GM18951 (cell line): ENCODE measurements at regions not wholly inside any gene's neighbourhood (a gene's known extent, or its start where the extent isn't known, plus 50 kb on each side); places are given as distances from the start of the nearest gene placed in this dataset.
"Not testable (repeated sequence)": the region's sequence is repeated elsewhere in the genome, so short reads cannot be mapped to it uniquely, and the experiment has no call there.

Source experiments
- POLR2A ChIP-seq: IDR thresholded peaks from 4 replicates; pipeline ENCODE4 v1.6.1; 2011; ENCODE audit warnings: mild to moderate bottlenecking; ENCODE audit not compliant: insufficient read length, insufficient read depth; ENCODE audit errors: extremely low read depth
- in situ Hi-C: fragments of 300-500 bp; cut with MboI; formaldehyde crosslinking; loops from one replicate; pipeline ENCODE4 v1.12.0; 2022; ENCODE audit warnings: low sequenced_read_pairs, mixed read lengths, inconsistent platforms; ENCODE audit not compliant: unreplicated experiment

DNA sequence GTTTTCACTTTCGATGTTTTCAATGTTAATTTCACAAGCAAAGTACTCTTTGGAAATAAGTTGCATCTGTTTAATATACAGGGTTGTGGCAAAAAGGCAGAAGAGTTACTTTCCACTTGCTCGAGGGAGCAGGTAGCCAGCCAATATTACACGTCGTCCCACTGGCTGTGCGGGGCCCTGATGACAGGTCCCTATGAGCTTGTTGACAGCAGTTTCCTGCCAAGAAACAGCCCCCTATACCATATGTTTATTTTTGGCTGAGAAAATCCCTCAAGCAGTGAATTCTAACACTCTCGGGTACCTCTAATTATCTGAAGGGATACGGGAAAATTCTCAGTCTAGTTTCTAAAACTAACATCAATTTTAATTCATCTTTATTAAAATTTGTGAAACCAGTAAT is 116.8 kb upstream of the SGO1 start:
- in situ Hi-C loops: no loop called here
- TF ChIP-seq POLR2A: no peak

DNA sequence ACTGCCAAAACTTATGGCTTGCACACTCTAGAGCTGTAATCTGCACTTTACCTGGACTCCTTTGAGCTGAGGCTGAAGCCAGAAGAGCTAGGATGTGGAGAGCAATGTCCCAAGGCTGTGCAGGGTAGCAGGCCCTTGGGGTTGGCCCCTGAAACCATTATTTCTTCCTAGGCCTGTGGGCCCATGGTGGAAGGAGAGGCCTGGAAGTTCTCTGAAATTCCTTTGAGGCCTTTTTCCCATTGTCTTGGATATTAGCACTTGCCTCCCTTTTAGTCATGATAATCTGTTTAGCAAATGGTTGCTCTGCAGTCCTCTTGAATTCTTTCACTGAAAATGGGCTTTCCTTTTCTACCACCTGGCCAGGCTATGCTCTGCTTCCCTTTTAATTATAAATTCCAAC is 102.0 kb upstream of the SGO1 start:
- TF ChIP-seq POLR2A: no peak

DNA sequence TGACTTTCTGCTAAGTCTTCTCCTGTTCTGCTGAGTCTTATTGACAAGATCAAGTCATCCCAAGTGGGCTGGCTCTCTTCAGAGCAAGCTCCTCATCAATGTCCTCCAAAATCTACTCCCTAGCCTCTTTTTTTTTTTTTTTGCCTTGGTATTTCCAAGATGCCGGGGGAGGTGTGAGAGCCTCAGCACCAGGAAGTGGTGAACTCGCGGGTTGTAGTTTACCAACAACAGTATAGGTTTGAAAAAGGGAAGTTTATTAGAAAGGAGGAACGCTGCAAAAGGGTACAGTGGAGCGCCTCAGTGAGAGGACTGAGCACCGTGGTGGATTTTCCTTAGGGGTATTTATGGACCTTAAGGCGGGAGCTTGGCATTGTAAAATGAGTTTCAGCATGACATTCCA is 94.3 kb upstream of the SGO1 start:
- TF ChIP-seq POLR2A: no peak
- in situ Hi-C loops: no loop called here

More for the DNA sequence above, 102.0 kb upstream of the SGO1 start:
- in situ Hi-C loops: no loop called here

DNA sequence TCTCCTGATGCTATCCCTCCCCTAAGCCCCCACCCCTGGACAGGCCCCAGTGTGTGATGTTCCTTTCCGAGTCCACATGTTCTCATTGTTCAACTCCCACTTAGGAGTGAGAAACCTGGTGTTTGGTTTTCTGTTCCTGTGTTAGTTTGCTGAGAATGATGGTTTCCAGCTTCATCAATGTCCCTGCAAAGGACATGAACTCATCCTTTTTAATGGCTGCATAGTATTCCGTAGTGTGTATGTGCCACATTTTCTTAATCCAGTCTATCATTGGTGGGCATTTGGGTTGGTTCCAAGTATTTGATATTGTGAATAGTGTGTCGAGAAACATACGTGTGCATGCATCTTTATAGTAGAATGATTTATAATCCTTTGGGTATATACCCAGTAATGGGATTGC is 80.0 kb upstream of the SGO1 start:
- in situ Hi-C loops: not testable (repeated sequence)

DNA sequence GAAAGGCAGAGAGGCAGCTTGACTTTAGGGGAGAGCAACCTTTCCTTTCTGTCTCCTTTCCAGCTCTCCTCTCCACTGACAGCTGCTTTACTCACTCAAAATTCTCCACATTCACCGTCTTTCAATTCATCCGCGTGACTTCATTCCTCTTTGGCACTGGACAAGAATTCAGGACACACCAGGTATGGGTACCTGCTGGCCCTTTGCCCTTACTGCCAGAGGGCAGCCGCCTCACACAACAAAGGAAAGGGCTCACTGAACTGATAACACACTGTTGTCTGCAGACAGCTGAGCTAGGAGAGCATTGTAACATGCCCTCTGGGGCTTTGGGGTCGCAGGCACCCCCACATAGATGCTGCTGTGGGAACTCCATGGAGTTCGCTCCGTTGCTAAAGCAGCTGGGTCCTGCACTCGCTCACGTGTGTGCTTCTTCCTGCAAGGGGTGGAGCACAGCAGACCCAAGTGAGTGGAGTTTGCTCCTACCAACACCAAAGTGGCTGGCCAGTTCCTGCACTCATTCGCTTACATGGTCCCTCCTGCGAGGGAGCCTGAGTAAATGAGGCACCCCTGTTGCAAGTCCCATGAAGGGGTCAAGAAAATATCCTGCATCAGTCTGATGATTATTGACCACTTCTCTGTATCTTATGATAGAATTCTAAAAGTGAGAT is 79.0 kb upstream of the SGO1 start:
- in situ Hi-C loops: no loop called here
- TF ChIP-seq POLR2A: no peak

DNA sequence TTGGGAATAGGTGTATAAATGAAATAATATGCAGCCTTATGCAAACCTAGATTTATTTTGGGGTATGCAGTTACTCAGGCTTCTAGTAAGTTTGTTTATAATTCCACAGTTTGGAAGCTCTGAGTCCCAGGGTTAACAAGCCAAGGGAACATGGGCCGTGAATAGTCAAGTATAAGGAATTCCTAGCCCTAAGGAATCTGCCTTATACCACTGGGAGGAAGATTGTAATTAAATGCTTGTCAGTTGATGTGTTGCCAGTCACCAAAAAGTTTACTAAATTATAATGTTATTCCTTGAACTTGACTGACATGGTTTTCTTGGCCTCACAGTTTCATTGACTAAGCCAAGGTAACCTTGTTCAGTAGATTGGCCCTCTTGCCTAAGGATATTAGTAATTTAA is 72.4 kb upstream of the SGO1 start:
- no peak for TF ChIP-seq POLR2A
- in situ Hi-C loops: no loop called here

DNA sequence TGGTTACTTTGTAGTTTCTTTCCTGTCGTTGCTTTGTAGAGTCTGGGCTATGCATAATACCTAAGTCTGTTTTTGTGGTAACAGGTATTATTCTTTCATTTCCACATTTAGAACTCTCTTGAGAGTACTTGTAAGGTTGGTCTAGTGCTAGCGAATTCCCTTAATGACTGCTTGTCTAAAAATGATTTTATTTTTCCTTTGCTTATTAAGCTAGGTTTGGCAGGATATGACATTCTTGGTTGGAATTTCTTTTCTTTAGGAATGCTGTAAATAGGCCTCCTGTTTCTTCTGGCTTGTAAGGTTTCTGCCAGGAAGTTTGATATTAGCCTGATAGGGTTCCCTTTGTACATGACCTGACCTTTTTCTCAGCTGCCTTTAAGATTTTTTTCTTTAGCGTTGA is 70.1 kb upstream of the SGO1 start:
- in situ Hi-C loops: no loop called here

DNA sequence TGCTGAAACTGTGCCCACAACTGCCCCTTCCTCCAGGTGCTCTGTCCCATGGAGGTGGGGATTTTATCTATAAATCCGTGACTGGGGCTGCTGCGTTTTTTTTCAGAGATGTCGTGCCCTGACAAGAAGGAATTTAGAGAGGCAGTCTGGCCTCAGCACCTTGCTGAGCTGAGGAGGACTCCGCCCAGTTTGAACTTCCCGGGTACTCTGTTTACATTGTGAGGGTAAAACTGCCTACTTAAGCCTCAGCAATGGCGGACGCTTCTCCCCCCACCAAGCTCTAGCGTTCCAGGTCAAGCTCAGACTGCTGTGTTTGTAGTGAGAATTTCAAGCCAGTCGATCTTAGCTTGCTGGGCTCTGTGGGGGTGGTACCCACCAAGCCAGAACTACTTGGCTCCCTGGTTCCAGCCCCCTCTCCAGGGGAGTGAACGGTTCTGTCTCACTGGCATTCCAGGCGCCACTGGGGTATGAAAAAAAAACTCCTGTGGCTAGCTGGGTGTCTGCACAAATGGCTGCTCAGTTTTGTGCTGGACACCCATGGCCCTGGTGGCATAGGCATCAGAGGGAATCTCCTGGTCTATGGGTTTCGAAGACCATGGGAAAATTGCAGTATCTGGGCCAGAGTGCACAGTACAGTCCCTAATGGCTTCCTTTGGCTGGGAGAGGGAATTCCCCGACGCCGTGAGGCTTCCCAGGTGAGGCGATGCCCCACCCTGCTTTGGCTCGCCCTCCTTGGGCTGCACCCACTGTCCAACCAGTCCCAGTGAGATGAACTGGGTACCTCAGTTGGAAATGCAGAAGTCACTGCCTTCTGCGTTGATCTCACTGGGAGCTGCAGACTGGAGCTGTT is 68.5 kb upstream of the SGO1 start:
- TF ChIP-seq POLR2A: no peak
- in situ Hi-C loops: no loop called here

More for the DNA sequence above, 70.1 kb upstream of the SGO1 start:
- no peak for TF ChIP-seq POLR2A

DNA sequence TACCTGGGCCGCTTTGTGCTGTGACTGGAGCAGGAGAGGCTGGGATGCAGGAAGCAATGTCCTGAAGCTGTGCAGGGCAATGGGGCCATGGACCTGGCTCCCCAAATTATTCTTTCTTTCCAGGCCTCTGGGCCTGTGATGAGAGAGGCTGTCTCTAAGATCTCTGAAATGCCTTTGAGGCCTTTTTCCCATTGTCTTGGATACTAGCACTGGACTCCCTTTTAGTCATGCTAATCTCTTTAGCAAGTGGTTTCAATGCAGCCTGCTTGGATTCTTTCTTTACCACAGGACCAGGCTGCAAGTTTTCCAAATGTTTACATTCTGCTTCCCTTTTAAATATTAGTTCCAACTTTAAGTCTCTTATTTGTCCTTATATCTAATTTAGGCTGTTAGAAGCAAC is 64.8 kb upstream of the SGO1 start:
- TF ChIP-seq POLR2A: no peak
- in situ Hi-C loops: no loop called here

DNA sequence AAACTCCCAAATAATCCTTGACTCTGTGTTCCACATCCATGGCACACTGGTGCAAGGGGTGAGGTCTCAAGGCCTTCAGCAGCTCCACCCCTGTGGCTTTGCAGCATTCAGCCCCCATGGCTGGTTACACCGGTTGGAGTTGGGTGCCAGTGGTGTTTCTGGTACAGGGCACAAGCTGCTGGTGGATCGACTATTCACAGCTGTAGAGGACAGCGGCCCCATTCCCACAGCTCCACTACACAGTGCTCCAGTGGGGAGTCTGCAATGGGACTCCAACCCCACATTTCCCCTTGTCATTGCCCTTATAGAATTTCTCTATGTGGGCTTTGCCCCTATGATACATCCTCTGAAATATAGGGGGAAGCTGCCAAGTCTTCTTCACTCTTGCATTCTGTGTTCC is 64.3 kb upstream of the SGO1 start:
- TF ChIP-seq POLR2A: no peak
- in situ Hi-C loops: no loop called here

DNA sequence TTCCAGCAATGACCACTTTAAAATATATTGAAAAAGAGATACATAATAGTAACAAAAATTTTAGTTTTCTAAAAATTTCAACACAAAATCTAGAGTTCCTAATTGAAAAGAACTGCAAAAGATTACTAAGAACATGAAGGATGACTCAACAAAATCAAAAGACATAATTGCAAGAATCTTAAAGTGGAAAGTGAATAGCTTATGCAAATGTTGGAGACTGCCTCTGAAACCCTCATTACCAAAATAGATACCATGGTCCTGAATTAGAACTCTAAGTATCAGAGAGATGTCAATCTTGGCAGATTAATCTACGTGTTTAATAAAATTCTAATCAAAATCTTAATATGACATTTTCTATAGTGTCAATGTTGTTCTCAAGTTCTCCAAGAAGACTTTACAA is 60.7 kb upstream of the SGO1 start:
- no peak for TF ChIP-seq POLR2A
- in situ Hi-C loops: no loop called here

DNA sequence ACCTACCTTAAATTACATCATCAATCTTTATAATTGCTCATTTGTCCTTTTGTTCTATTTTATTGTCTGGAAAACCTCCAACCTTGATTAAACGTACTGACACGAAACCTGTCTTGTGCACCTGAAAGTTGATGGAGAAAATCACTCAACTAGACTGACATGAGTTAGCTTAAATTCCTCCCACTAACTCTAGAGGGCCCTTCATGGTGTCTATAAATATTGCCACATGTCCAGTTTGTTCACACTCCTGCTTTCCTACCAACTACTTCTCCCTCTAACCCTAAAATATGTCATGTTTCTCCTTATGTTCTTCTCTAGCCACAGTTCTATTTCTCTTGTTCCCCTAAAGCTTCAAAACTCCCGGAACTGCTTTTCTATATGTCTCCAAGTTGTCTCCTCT is 59.8 kb upstream of the SGO1 start:
- no peak for TF ChIP-seq POLR2A
- in situ Hi-C loops: no loop called here

DNA sequence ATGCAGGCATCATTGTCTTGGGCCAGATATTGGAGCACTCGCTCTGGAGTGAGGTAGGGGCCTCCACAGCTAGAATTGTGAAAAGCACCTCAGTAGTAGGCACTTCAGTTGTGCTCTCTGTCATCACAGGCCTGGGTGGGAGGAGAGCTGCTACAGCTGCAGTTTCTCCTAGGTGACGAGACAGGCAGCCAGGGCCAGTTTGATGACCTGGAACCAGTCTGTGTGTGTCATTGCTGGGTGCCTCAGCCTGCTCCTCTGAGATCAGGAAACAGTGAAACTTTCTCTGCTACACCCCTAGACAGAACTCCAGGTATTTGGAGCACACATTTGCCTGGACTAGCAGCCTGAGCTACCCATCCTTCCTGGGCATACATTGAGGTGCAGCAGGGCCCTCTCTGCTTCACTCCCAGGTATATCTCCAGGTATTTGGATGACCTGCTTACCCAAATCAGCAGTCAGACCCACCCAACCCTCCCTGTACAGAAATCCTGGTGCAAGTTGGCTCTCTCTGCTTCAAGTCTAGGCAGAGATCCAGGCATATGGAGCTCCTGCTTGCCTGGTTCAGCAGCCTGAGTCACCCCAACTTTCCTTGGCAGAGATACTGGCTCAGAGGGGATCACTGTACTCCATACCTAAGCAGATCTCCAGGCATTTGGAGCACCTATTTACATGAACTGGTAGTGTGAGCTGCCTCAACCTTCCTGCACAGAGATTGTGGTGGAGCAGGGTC is 54.3 kb upstream of the SGO1 start:
- in situ Hi-C loops: no loop called here
- TF ChIP-seq POLR2A: no peak

DNA sequence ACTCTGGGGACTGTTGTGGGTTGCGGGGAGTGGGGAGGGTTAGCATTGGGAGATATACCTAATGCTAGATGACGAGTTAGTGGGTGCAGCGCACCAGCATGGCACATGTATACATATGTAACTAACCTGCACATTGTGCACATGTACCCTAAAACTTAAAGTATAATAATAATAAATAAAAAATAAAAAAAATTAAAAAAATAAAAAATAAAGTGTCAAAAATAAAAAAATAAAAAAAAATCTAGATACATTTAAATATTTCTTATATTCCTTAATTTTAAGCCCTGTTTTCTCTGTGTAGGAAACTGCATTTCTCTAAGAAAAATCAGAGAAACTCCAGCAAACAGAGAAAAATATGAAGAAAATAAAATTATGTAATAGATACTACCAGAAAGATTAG is 52.2 kb upstream of the SGO1 start:
- in situ Hi-C loops: not testable (repeated sequence)

DNA sequence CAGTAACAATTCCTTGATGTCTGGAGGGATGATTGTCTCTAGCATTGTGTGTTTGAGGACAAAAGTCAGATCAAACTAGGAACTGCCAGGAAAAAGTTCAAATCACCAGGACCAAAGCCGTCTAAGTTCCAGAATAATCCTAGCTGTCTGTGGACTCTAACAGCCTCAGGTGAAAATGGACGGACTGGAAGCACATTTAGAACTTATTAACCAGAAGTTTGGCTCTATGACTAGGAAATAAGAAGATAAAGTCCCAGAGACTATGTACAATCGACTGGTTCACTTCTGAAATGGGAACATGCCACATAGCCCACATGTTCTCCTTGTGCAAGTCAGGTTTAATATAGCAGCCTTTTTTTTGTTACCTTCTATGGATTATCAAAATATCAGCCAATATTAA is 50.6 kb upstream of the SGO1 start:
- in situ Hi-C loops: no loop called here
- TF ChIP-seq POLR2A: no peak
